Fibroblast of skin of left quadriceps (primary cell): ENCODE measurements at regions not wholly inside any gene's neighbourhood (a gene's known extent, or its start where the extent isn't known, plus 50 kb on each side); places are given as distances from the start of the nearest gene placed in this dataset.
A peak's percentile ranks its signal among the peaks of the same experiment; 100 is the strongest.

ENCODE experiments used
- DNase-seq, 2 experiments: peaks; one replicate each; pipeline ENCODE4 v3.0.0-alpha.2; 2013; ENCODE audit warnings: low read depth in 2 of 2

DNA sequence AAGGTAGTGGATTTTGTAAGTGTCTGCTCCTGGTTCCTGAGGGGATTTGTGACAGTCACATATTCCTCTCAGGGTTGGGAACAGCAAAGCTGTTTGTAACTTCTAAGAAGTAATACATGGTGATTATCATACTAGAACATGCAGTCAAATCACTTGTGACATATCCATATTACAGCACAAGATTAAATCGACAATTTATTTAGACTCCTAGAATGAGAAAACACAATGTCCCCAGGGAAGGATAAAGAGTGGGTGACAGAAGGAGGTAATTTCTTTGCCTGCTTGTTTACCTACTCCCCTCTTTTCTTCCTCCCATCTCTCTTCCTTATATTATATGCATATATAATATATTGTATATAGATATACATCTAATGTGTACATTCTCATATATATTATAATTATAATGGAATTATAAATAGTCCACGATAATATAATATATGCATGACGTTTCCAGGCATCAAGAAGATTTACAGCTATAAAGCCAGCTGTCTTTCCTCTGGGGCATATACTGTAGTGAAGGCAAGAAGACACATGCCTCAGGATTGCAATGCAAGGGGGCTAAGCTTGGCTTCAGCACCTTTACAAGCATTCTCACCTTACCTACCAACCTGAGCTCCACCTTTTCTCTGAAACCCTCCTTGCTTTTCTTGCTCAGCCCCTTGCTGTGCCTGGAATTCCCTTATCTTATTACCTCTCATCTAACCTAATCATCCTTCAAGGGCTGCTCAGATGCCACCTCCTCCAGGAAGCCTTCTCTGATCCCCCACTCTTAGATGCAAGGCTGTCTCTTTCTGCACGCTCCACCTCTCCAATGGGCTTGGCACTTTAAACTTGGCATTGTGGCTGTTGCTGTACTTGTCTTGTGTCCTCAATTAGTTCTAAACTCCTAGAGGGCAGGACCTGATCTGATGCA, 73.1 kb upstream of the PIAS1 start:
- DNase-seq = no peak

DNA sequence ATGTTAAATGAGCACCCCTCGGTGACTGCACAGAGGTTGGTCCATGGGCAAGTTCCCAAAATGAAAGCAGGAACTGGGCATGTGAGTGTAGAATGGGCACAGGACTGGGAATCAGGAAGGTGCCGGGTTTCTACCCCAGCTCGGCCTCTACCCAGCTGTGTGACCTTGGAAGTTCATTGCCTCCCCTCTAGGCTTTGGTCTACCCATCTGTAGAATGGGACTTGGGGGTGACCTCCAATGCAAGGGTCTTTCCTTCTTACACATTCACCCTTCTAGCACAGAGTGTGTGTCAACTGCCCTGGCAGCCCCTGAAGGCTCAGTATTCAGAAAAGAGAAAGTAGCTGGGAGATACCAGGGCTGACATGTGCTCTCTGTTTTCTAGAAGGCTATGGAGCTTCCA, 72.3 kb upstream of the PIAS1 start:
- no peak for DNase-seq

- DNase-seq = no peak
These were observed 62.4 kb upstream of the PIAS1 start for GRCh38 chr15:67991706-67992105.

- no peak for DNase-seq
These were observed 61.7 kb upstream of the PIAS1 start for GRCh38 chr15:67992411-67992810.

GRCh38 chr15:67992834-67993233, 61.3 kb upstream of the PIAS1 start:
- no peak for DNase-seq

GRCh38 chr15:67997996-67998395, 56.1 kb upstream of the PIAS1 start:
- DNase-seq = peak; percentile 50 to 54

DNA sequence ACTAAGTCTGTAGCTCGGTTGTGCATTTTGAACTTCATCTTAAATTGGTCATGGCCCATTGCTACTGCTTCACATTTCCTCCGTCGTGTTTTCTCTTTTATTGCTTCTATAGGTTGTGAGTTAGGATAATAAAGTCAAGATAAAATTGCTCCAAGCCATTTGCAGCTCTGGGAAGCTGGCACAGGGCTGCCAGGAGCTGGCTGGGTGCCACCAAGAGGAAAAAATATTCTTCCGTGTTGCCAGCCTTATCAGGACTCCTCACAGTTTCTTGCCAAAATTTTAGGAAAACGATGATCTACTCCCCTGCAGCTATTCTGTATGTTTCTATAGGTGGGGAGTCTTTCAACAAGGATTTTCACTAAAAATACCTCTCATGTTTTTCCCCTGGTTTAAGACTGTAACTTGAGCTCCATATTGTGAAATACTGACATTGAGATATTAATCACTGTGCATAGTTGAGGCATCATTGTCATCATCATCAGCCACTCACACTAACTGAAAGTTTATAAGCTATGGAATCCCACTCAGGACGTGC, 55.4 kb upstream of the PIAS1 start:
- DNase-seq = peak; percentile 72

DNA sequence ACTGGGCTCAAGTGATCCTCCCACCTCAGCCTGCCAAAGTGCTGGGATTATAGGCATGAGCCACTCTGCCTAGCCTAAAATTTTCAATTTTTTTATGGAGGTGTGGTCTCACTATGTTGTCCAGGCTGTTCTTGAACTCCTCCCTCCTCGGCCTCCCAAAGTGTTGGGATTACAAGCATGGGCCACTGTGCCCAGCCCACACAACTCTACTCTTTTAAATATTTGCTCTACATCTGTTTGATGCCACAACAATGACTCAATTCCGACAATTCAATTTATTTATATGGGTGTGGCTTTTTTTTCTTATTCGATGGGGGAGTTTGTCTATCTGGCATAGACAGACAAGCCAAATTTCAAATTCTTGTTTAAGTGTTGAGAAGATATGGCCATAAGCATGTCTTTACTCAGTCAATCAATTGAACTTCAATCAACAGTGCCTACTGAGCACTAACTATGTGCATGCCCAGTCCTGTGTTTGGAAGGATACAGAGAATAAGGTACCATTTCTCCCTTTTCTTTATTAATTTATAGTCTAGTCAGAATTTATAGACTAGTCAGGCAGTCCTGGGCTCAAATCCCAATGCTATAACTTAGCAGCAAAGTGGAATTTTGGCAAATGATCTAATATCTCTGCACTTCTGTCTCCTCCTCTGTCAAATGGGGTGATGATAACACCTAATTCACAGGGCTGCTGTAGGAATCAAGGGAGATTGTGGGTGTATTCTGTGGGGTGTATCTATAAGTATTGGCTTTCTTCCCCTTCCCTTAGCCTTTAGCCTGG, 54.6 kb upstream of the PIAS1 start:
- peak; percentile 20 to 30 for DNase-seq

- no peak for DNase-seq
These were observed 53.4 kb upstream of the PIAS1 start for GRCh38 chr15:68000754-68001153.

DNA sequence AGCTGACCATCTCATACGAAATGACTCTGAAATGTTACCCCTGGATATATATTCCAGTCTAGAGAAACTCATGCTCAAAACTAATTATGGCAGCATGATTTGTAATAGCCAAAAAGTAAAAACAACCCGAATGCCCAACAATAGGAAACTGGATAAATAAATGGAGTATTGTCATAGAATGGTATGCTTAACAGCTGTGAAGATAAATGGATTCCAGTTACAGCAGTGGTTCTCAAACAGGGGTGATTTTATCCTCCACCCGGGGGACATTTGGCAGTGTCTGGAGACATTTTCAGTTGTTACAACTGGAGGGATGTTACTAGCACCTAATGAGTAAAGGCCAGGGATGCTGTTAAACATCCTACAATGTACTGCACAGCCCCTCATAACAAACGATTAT, 52.3 kb upstream of the PIAS1 start:
- DNase-seq = no peak

DNA sequence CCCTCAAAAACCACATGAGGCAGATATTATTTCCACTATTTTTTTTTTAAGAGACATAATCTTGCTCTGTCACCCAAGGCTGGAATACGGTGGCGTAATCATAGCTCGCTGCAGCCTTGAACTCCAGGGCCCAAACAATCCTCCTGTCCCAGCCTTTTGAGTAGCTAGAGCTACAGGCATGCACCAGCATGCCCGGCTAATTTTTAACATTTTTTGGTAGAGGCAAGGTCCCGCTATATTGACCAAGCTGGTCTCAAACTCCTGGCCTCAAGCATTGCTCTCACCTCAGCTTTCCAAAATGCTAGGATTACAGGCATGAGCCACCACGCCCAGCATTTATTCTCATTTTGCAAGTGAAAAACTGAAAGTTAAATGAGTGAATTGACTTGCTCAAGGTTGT, 50.8 kb upstream of the PIAS1 start:
- DNase-seq = no peak
